Central memory CD8-positive, alpha-beta T cell (primary cell): ENCODE measurements at regions not wholly inside any gene's neighbourhood (a gene's known extent, or its start where the extent isn't known, plus 50 kb on each side); places are given as distances from the start of the nearest gene placed in this dataset.

Source experiments
- ATAC-seq: fragments of 150-1000 bp; cut with Tn5 transposase; replicated peaks from 2 replicates; pipeline ENCODE4 v1.10.0; 2022; ENCODE audit warnings: mild to moderate bottlenecking, moderate FRiP score, moderate number of reproducible peaks; ENCODE audit not compliant: poor library complexity, severe bottlenecking; ENCODE audit errors: extremely low read depth
- DNase-seq, 2 donors: peaks; one replicate each; pipeline ENCODE4 v3.0.0; 2021; ENCODE audit warnings: low spot score in 2 of 2
- H3K27ac Mint-ChIP-seq: one replicate; pipeline ENCODE4 v1.8.0; 2022; ENCODE audit warnings: low read depth, mild to moderate bottlenecking, moderate library complexity, mixed read lengths
- H3K27me3 Mint-ChIP-seq: one replicate; pipeline ENCODE4 v1.8.0; 2022; ENCODE audit warnings: mixed read lengths
- H3K36me3 Mint-ChIP-seq: one replicate; pipeline ENCODE4 v1.8.0; 2022; ENCODE audit warnings: mild to moderate bottlenecking, moderate library complexity, mixed read lengths; ENCODE audit not compliant: insufficient read depth
- H3K4me1 Mint-ChIP-seq: one replicate; pipeline ENCODE4 v1.8.0; 2022; ENCODE audit warnings: mixed read lengths
- H3K4me3 Mint-ChIP-seq: one replicate; pipeline ENCODE4 v1.8.0; 2022; ENCODE audit warnings: mild to moderate bottlenecking, moderate library complexity, mixed read lengths
- H3K9me3 Mint-ChIP-seq: one replicate; pipeline ENCODE4 v1.8.0; 2022; ENCODE audit warnings: mixed read lengths

GRCh38 chr13:31427151-31428100 is 227.7 kb downstream of the B3GLCT start:
- Mint-ChIP-seq H3K27me3 (peaks cover 13% of the 10 kb centered on the region), H3K36me3 (no peaks in the 10 kb centered on the region), H3K4me1 (no peaks in the 10 kb centered on the region), H3K9me3 (no peaks in the 10 kb centered on the region), H3K4me3 (no peak overlapping the region), H3K27ac (no peak overlapping the region)
- DNase-seq (no peak), ATAC-seq (no peak)

- ATAC-seq (no peak), DNase-seq (peak in 1 of 2 donors; percentile 23)
- H3K9me3 Mint-ChIP-seq, result no peaks in the 10 kb centered on the region
- no peak overlapping the region for H3K4me3 Mint-ChIP-seq
- H3K36me3 Mint-ChIP-seq, result no peaks in the 10 kb centered on the region
- no peak overlapping the region for H3K27ac Mint-ChIP-seq
- H3K4me1 Mint-ChIP-seq, result no peaks in the 10 kb centered on the region
- H3K27me3 Mint-ChIP-seq, result peaks cover 36% of the 10 kb centered on the region
These were observed 232.0 kb downstream of the B3GLCT start for GRCh38 chr13:31431722-31432137.

- ATAC-seq, result no peak
- Mint-ChIP-seq H3K4me1 (no peaks in the 10 kb centered on the region), H3K27me3 (peaks cover 47% of the 10 kb centered on the region), H3K27ac (no peak overlapping the region), H3K36me3 (no peaks in the 10 kb centered on the region), H3K4me3 (no peak overlapping the region), H3K9me3 (no peaks in the 10 kb centered on the region)
- no peak for DNase-seq
These were observed 233.4 kb downstream of the B3GLCT start for GRCh38 chr13:31433207-31433606.

- no peaks in the 10 kb centered on the region for H3K4me1 Mint-ChIP-seq
- H3K27ac Mint-ChIP-seq, result no peak overlapping the region
- H3K9me3 Mint-ChIP-seq, result no peaks in the 10 kb centered on the region
- H3K36me3 Mint-ChIP-seq, result no peaks in the 10 kb centered on the region
- no peak for DNase-seq
- peaks cover 51% of the 10 kb centered on the region for H3K27me3 Mint-ChIP-seq
- no peak for ATAC-seq
- no peak overlapping the region for H3K4me3 Mint-ChIP-seq
These were observed 234.0 kb downstream of the B3GLCT start for GRCh38 chr13:31433746-31434145.

GRCh38 chr13:31434613-31435012 is 234.8 kb downstream of the B3GLCT start:
- ATAC-seq (no peak), DNase-seq (no peak)
- H3K27ac Mint-ChIP-seq, result no peak overlapping the region
- peaks cover 51% of the 10 kb centered on the region for H3K27me3 Mint-ChIP-seq
- no peaks in the 10 kb centered on the region for H3K9me3 Mint-ChIP-seq
- H3K36me3 Mint-ChIP-seq, result no peaks in the 10 kb centered on the region
- H3K4me1 Mint-ChIP-seq, result no peaks in the 10 kb centered on the region
- H3K4me3 Mint-ChIP-seq, result no peak overlapping the region

GRCh38 chr13:31435536-31435935 is 235.8 kb downstream of the B3GLCT start:
- ATAC-seq (no peak), DNase-seq (no peak)
- no peaks in the 10 kb centered on the region for H3K9me3 Mint-ChIP-seq
- no peaks in the 10 kb centered on the region for H3K36me3 Mint-ChIP-seq
- no peaks in the 10 kb centered on the region for H3K4me1 Mint-ChIP-seq
- no peak overlapping the region for H3K4me3 Mint-ChIP-seq
- peaks cover 48% of the 10 kb centered on the region for H3K27me3 Mint-ChIP-seq
- H3K27ac Mint-ChIP-seq, result no peak overlapping the region

- DNase-seq (no peak), ATAC-seq (no peak)
- Mint-ChIP-seq H3K27me3 (peaks cover 51% of the 10 kb centered on the region), H3K4me1 (no peaks in the 10 kb centered on the region), H3K9me3 (no peaks in the 10 kb centered on the region), H3K27ac (no peak overlapping the region), H3K4me3 (no peak overlapping the region), H3K36me3 (no peaks in the 10 kb centered on the region)
These were observed 236.7 kb downstream of the B3GLCT start for GRCh38 chr13:31436478-31436877.

- Mint-ChIP-seq H3K4me3 (no peak overlapping the region), H3K9me3 (no peaks in the 10 kb centered on the region), H3K4me1 (no peaks in the 10 kb centered on the region), H3K27ac (no peak overlapping the region), H3K27me3 (peaks cover 66% of the 10 kb centered on the region), H3K36me3 (no peaks in the 10 kb centered on the region)
- DNase-seq, result no peak
- ATAC-seq, result no peak
These were observed 238.2 kb downstream of the B3GLCT start for GRCh38 chr13:31437975-31438374.

GRCh38 chr13:31440132-31440531 is 240.4 kb downstream of the B3GLCT start:
- no peak for DNase-seq
- H3K27ac Mint-ChIP-seq, result no peak overlapping the region
- no peak for ATAC-seq
- no peaks in the 10 kb centered on the region for H3K36me3 Mint-ChIP-seq
- no peaks in the 10 kb centered on the region for H3K4me1 Mint-ChIP-seq
- H3K9me3 Mint-ChIP-seq, result no peaks in the 10 kb centered on the region
- H3K27me3 Mint-ChIP-seq, result peaks cover 69% of the 10 kb centered on the region
- no peak overlapping the region for H3K4me3 Mint-ChIP-seq

- ATAC-seq, result no peak
- no peak overlapping the region for H3K27ac Mint-ChIP-seq
- no peaks in the 10 kb centered on the region for H3K36me3 Mint-ChIP-seq
- no peak overlapping the region for H3K4me3 Mint-ChIP-seq
- peaks cover 66% of the 10 kb centered on the region for H3K27me3 Mint-ChIP-seq
- DNase-seq, result no peak
- H3K9me3 Mint-ChIP-seq, result no peaks in the 10 kb centered on the region
- no peaks in the 10 kb centered on the region for H3K4me1 Mint-ChIP-seq
These were observed 242.2 kb downstream of the B3GLCT start for GRCh38 chr13:31441800-31442510.

- H3K4me3 Mint-ChIP-seq, result no peak overlapping the region
- no peaks in the 10 kb centered on the region for H3K36me3 Mint-ChIP-seq
- peaks cover 61% of the 10 kb centered on the region for H3K27me3 Mint-ChIP-seq
- H3K4me1 Mint-ChIP-seq, result no peaks in the 10 kb centered on the region
- no peaks in the 10 kb centered on the region for H3K9me3 Mint-ChIP-seq
- no peak overlapping the region for H3K27ac Mint-ChIP-seq
- ATAC-seq (no peak), DNase-seq (no peak)
These were observed 242.8 kb downstream of the B3GLCT start for GRCh38 chr13:31442571-31442970.

GRCh38 chr13:31444266-31444856 is 244.6 kb downstream of the B3GLCT start:
- no peak for DNase-seq
- H3K36me3 Mint-ChIP-seq, result no peaks in the 10 kb centered on the region
- no peak overlapping the region for H3K4me3 Mint-ChIP-seq
- no peak overlapping the region for H3K27ac Mint-ChIP-seq
- no peak for ATAC-seq
- peaks cover 52% of the 10 kb centered on the region for H3K27me3 Mint-ChIP-seq
- no peaks in the 10 kb centered on the region for H3K9me3 Mint-ChIP-seq
- H3K4me1 Mint-ChIP-seq, result no peaks in the 10 kb centered on the region
